ENCODE measurements at regions not wholly inside any gene's neighbourhood (a gene's known extent, or its start where the extent isn't known, plus 50 kb on each side); places are given as distances from the start of the nearest gene placed in this dataset.

GRCh38 chr3:5054098-5054497, 68.0 kb upstream of the ARL8B start:
- Histone ChIP-seq H2AK5ac (ENCODE audit: low read depth, low read length) (no peak overlapping the region), H4K91ac (replicated peaks; ENCODE audit: insufficient read length, low read length) (no peak overlapping the region), H2BK12ac (ENCODE audit: low read depth, low read length) (no peak overlapping the region), H4K5ac (ENCODE audit: insufficient read length, low read depth, low read length) (no peak overlapping the region), H3K79me2 (ENCODE audit: control insufficient read depth in 1 of 2, insufficient read depth in 2 of 2, low read length in 2 of 2) (no peaks in the 10 kb centered on the region), H2AFZ (ENCODE audit: low read length) (no peak overlapping the region), H3K56ac (replicated peaks; ENCODE audit: insufficient read length, low read depth, low read length) (no peak overlapping the region), H3K79me1 (ENCODE audit: low read depth, low read length) (no peaks in the 10 kb centered on the region), H4K20me1 (replicated peaks in 1 of 2; ENCODE audit: control insufficient read depth in 1 of 2, insufficient read depth in 2 of 2, low read length in 2 of 2) (no peaks in the 10 kb centered on the region), H2BK20ac (ENCODE audit: low read length) (no peak overlapping the region), H3K9me3 (ENCODE audit: insufficient read depth in 2 of 2, low read depth in 1 of 2, low read length in 1 of 2) (no peaks in the 10 kb centered on the region), H3K36me3 (ENCODE audit: control insufficient read depth in 2 of 4, insufficient read depth in 4 of 4, low read length in 3 of 4) (no peaks in the 10 kb centered on the region), H3K9ac (replicated peaks in 1 of 4; ENCODE audit: extremely low read depth in 1 of 4, low read depth in 3 of 4, low read length in 3 of 4) (no peak overlapping the region), H2BK120ac (replicated peaks; ENCODE audit: low read depth, low read length) (no peak overlapping the region), H3K4me1 (replicated peaks in 1 of 4; ENCODE audit: control insufficient read depth in 3 of 4, insufficient read depth in 4 of 4, low read length in 3 of 4) (no peaks in the 10 kb centered on the region), H3K27me3 (replicated peaks in 1 of 4; ENCODE audit: control insufficient read depth in 3 of 4, extremely low read depth in 1 of 4, insufficient read depth in 3 of 4, low read length in 3 of 4) (no peaks in the 10 kb centered on the region; a peak in 1 of 7 replicates), H3K27ac (ENCODE audit: low read depth, low read length) (no peak overlapping the region), H3K14ac (ENCODE audit: insufficient read length) (no peak overlapping the region), H2BK15ac (ENCODE audit: low read length) (no peak overlapping the region), H3K18ac (ENCODE audit: extremely low read depth, low read length) (no peak overlapping the region), H3K4me3 (ENCODE audit: extremely low read depth in 1 of 4, insufficient read depth in 2 of 4, low read depth in 3 of 4, low read length in 4 of 4) (no peak overlapping the region), H3K4me2 (ENCODE audit: insufficient read depth in 1 of 2, low read depth in 2 of 2, low read length in 2 of 2) (no peak overlapping the region), H2BK5ac (ENCODE audit: low read depth, low read length) (no peak overlapping the region), H3K23ac (ENCODE audit: insufficient read length) (no peak overlapping the region), H3K23me2 (ENCODE audit: low read depth, low read length) (no peaks in the 10 kb centered on the region; the same call in 1 of the 2 replicates), H4K8ac (ENCODE audit: extremely low read depth, insufficient read depth, low read length) (no peak overlapping the region), H3K4ac (replicated peaks; ENCODE audit: insufficient read length, low read depth, low read length) (no peak overlapping the region)
- whole genome bisulfite sequencing, 2 experiments (ENCODE audit: extremely low coverage in 1 of 2, insufficient coverage in 1 of 2, insufficient read length in 1 of 2, insufficient replicate concordance in 2 of 2, low coverage in 1 of 2, low lambda C conversion rate in 2 of 2, missing lambda C conversion rate in 1 of 2), result 92% methylated on average over 4 of the region's 4 CpGs; no CpG with 5 or more reads in 1 of the 2 experiments
- ChIA-PET POLR2A (ENCODE audit: partially characterized antibody) (no interaction called here), CTCF (ENCODE audit: partially characterized antibody) (interaction anchor here (1.1 to 1.8 kb wide), 4 partner anchors 11 to 343 kb away, joined by 3 to 10 read pairs (median 6); no protein-coding TSS in a partner anchor)
- DNase-seq (ENCODE audit: low read depth in 1 of 2, low spot score in 2 of 2), result no peak
- no peak for FAIRE-seq
- TF ChIP-seq SUZ12 (IDR thresholded peaks at IDR 0.05; ENCODE audit: low read length), result no peak
- TF ChIP-seq CEBPB (IDR thresholded peaks at IDR 0.05; ENCODE audit: low read depth, low read length), result no peak
- TF ChIP-seq KDM4A (IDR thresholded peaks at IDR 0.05; ENCODE audit: low read depth, low read length, severe bottlenecking), result no peak
- no peak for TF ChIP-seq BRCA1 (IDR thresholded peaks at IDR 0.05; ENCODE audit: low read depth, low read length)
- no peak for TF ChIP-seq E2F6 (IDR thresholded peaks at IDR 0.05)
- TF ChIP-seq TAF7 (optimal IDR thresholded peaks at IDR 0.05; ENCODE audit: borderline replicate concordance, low read depth, low read length), result no peak
- TF ChIP-seq KDM5A (IDR thresholded peaks at IDR 0.05; ENCODE audit: low read length), result no peak
- no peak for TF ChIP-seq NRF1 (IDR thresholded peaks at IDR 0.05; ENCODE audit: low read depth, low read length)
- TF ChIP-seq NANOG (IDR thresholded peaks at IDR 0.05; ENCODE audit: insufficient read depth, low read depth, low read length, poor library complexity, severe bottlenecking), result no peak
- TF ChIP-seq BACH1 (IDR thresholded peaks at IDR 0.05; ENCODE audit: low read length), result no peak
- no peak for TF ChIP-seq EZH2 (IDR thresholded peaks at IDR 0.05; ENCODE audit: low read depth, low read length, severe bottlenecking)
- TF ChIP-seq SIRT6 (IDR thresholded peaks at IDR 0.05; ENCODE audit: low read length), result no peak
- TF ChIP-seq TCF12 (IDR thresholded peaks at IDR 0.05; ENCODE audit: low read depth, low read length), result no peak

Measured in H1 (cell line).